ENCODE measurements at regions not wholly inside any gene's neighbourhood (a gene's known extent, or its start where the extent isn't known, plus 50 kb on each side); places are given as distances from the start of the nearest gene placed in this dataset.

DNA sequence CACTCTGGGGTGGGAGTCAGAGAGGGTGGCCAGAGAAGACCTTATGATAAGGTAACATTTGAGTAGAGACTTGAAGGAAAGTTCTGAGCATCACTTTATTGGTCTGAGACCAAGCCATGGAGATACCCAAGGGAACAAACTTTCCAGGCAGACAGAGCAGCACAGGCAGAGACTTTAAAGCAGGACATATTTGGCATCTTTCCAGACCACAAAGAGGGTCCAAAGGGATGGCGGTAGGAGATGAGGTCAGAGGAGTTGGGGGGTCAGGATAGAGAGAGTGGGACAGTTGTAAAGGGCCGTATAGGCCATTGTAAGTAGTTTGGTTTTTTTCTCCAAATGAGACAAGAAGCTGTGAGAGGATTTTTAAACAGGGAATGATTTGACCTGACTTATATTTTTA, 344.4 kb downstream of the SEC23A start:
- Histone ChIP-seq H3K36me3 (replicated peaks; ENCODE audit: insufficient read depth, low read depth) (no peaks in the 10 kb centered on the region), H3K9me3 (ENCODE audit: low read depth) (no peaks in the 10 kb centered on the region)

GRCh38 chr14:38755036-38755435, 348.0 kb downstream of the SEC23A start:
- DNase-seq (ENCODE audit: low spot score), result no peak
- H3K9me3 ChIP-seq (ENCODE audit: low read depth), result no peaks in the 10 kb centered on the region
- H3K79me2 ChIP-seq, result no peaks in the 10 kb centered on the region
- H3K9me2 ChIP-seq (replicated peaks; ENCODE audit: insufficient read depth), result no peaks in the 10 kb centered on the region
- no peak overlapping the region for H3K4me3 ChIP-seq
- 63% methylated on average over 3 of the region's 3 CpGs for WGBS (ENCODE audit: low lambda C conversion rate, missing lambda C conversion rate)
- TF ChIP-seq EZH2 (IDR thresholded peaks at IDR 0.05; ENCODE audit: borderline replicate concordance), result no peak
- TF ChIP-seq CTCF (IDR thresholded peaks at IDR 0.05; ENCODE audit: poor library complexity), result no peak
- no peak for TF ChIP-seq EZH2phosphoT487 (IDR thresholded peaks at IDR 0.05; ENCODE audit: low read depth, severe bottlenecking, unreplicated experiment)
- H3K4me1 ChIP-seq (ENCODE audit: insufficient read depth), result no peaks in the 10 kb centered on the region
- H2AFZ ChIP-seq, result no peak overlapping the region
- no peaks in the 10 kb centered on the region for H3K36me3 ChIP-seq (replicated peaks; ENCODE audit: insufficient read depth, low read depth)
- H3K27me3 ChIP-seq, result no peaks in the 10 kb centered on the region
- no peak overlapping the region for H3K27ac ChIP-seq
- no peaks in the 10 kb centered on the region for H4K20me1 ChIP-seq (ENCODE audit: insufficient read depth, poor library complexity, severe bottlenecking)
- H3K4me2 ChIP-seq, result no peak overlapping the region

More for the DNA sequence above, 344.4 kb downstream of the SEC23A start:
- 73% methylated on average over 2 of the region's 2 CpGs for WGBS (ENCODE audit: low lambda C conversion rate, missing lambda C conversion rate)
- no peaks in the 10 kb centered on the region for H3K79me2 ChIP-seq
- no peak overlapping the region for H2AFZ ChIP-seq
- no peaks in the 10 kb centered on the region for H3K4me1 ChIP-seq (ENCODE audit: insufficient read depth)
- no peak overlapping the region for H3K4me3 ChIP-seq
- H3K27ac ChIP-seq, result no peak overlapping the region
- TF ChIP-seq EZH2 (IDR thresholded peaks at IDR 0.05; ENCODE audit: borderline replicate concordance) (no peak), CTCF (IDR thresholded peaks at IDR 0.05; ENCODE audit: poor library complexity) (no peak), EZH2phosphoT487 (IDR thresholded peaks at IDR 0.05; ENCODE audit: low read depth, severe bottlenecking, unreplicated experiment) (no peak)
- no peaks in the 10 kb centered on the region for H3K27me3 ChIP-seq
- H3K9me2 ChIP-seq (replicated peaks; ENCODE audit: insufficient read depth), result no peaks in the 10 kb centered on the region
- no peaks in the 10 kb centered on the region for H4K20me1 ChIP-seq (ENCODE audit: insufficient read depth, poor library complexity, severe bottlenecking)
- no peak for DNase-seq (ENCODE audit: low spot score)
- H3K4me2 ChIP-seq, result no peak overlapping the region

DNA sequence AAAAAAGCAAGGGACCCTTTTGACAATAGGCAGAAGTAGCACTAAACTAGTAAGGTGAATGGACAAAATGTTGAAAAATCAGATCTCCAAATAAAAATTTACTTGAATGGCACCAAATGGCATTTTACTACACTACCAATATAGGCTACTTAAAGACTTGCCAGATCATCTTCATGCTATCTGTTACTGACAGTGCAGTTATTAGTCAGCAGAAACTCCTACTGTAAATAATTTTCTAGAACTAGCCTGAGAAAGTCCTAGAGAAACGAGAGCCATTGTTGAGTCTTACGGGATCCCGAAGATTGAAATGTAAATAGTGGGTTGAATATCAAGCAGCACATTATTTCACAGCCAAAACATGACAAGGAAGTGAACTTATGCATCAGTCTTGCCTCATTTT, 350.3 kb downstream of the SEC23A start:
- no peak overlapping the region for H3K4me3 ChIP-seq
- H3K36me3 ChIP-seq (replicated peaks; ENCODE audit: insufficient read depth, low read depth), result no peaks in the 10 kb centered on the region
- no peak overlapping the region for H2AFZ ChIP-seq
- no peaks in the 10 kb centered on the region for H3K9me2 ChIP-seq (replicated peaks; ENCODE audit: insufficient read depth)
- WGBS (ENCODE audit: low lambda C conversion rate, missing lambda C conversion rate), result 81% methylated on average over 3 of the region's 3 CpGs
- H3K27ac ChIP-seq, result no peak overlapping the region
- H3K4me2 ChIP-seq, result no peak overlapping the region
- DNase-seq (ENCODE audit: low spot score), result no peak
- no peaks in the 10 kb centered on the region for H3K4me1 ChIP-seq (ENCODE audit: insufficient read depth)
- no peaks in the 10 kb centered on the region for H4K20me1 ChIP-seq (ENCODE audit: insufficient read depth, poor library complexity, severe bottlenecking)
- no peaks in the 10 kb centered on the region for H3K27me3 ChIP-seq
- TF ChIP-seq EZH2phosphoT487 (IDR thresholded peaks at IDR 0.05; ENCODE audit: low read depth, severe bottlenecking, unreplicated experiment), result no peak
- no peak for TF ChIP-seq CTCF (IDR thresholded peaks at IDR 0.05; ENCODE audit: poor library complexity)
- TF ChIP-seq EZH2 (IDR thresholded peaks at IDR 0.05; ENCODE audit: borderline replicate concordance), result no peak
- H3K79me2 ChIP-seq, result no peaks in the 10 kb centered on the region
- H3K9me3 ChIP-seq (ENCODE audit: low read depth), result no peaks in the 10 kb centered on the region

DNA sequence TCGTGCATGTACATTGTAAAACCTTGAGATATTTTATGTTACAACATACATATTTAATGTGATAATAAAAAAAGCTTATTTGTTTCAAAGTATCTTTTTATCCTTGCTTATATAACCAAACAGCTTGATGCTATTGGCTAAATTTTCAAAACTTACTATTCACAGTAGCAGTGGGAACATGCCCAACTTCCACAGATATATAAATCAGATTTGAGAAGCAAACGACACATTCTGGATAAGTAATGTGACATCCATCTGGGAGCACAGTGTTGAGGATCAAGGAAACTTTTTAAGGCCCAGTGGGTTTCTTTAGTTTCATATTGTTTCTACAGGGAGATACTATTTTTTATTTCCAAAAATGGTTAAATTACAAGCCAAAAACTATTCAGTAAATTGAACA, 350.7 kb downstream of the SEC23A start:
- Histone ChIP-seq H3K27ac (no peak overlapping the region), H3K27me3 (no peaks in the 10 kb centered on the region), H3K9me3 (ENCODE audit: low read depth) (no peaks in the 10 kb centered on the region), H3K4me1 (ENCODE audit: insufficient read depth) (no peaks in the 10 kb centered on the region), H2AFZ (no peak overlapping the region), H3K4me3 (no peak overlapping the region), H3K4me2 (no peak overlapping the region), H4K20me1 (ENCODE audit: insufficient read depth, poor library complexity, severe bottlenecking) (no peaks in the 10 kb centered on the region), H3K36me3 (replicated peaks; ENCODE audit: insufficient read depth, low read depth) (no peaks in the 10 kb centered on the region), H3K79me2 (no peaks in the 10 kb centered on the region), H3K9me2 (replicated peaks; ENCODE audit: insufficient read depth) (no peaks in the 10 kb centered on the region)
- 84% methylated on average over 2 of the region's 2 CpGs for WGBS (ENCODE audit: low lambda C conversion rate, missing lambda C conversion rate)
- TF ChIP-seq EZH2 (IDR thresholded peaks at IDR 0.05; ENCODE audit: borderline replicate concordance), result no peak
- DNase-seq (ENCODE audit: low spot score), result no peak
